Colonic mucosa (tissue), 4 donors: ENCODE measurements at regions not wholly inside any gene's neighbourhood (a gene's known extent, or its start where the extent isn't known, plus 50 kb on each side); places are given as distances from the start of the nearest gene placed in this dataset.
"Not testable (repeated sequence)": the region's sequence is repeated elsewhere in the genome, so short reads cannot be mapped to it uniquely, and the experiment has no call there.

Experiments
- DNase-seq: peaks from one replicate; pipeline ENCODE4 v3.0.0-alpha.2; 2020
- H3K27ac ChIP-seq: fragments of 200-600 bp; one replicate; pipeline ENCODE4 v1.8.0; 2021
- H3K27me3 ChIP-seq: fragments of 200-600 bp; one replicate; pipeline ENCODE4 v1.8.0; 2021
- H3K36me3 ChIP-seq: fragments of 200-600 bp; one replicate; pipeline ENCODE4 v1.8.0; 2021
- H3K4me1 ChIP-seq: fragments of 200-600 bp; one replicate; pipeline ENCODE4 v1.8.0; 2021; ENCODE audit warnings: mild to moderate bottlenecking
- H3K4me3 ChIP-seq: fragments of 200-600 bp; one replicate; pipeline ENCODE4 v1.8.0; 2021
- H3K9ac ChIP-seq, 2 donors: one replicate each; pipeline ENCODE4 v1.7.0; 2013; ENCODE audit warnings: control low read depth in 2 of 2, low read depth in 2 of 2, low read length in 2 of 2
- H3K9me3 ChIP-seq: fragments of 200-600 bp; one replicate; pipeline ENCODE4 v1.8.0; 2021
- CTCF ChIP-seq: fragments of 200-600 bp; IDR thresholded peaks from one replicate; pipeline ENCODE4 v1.8.0; 2022; ENCODE audit warnings: antibody characterized with exemption, mild to moderate bottlenecking
- intact Hi-C: fragments of 100-400 bp; cut with DNase I; formaldehyde crosslinking; loops from one replicate; pipeline ENCODE4 v1.14.1; 2022
- donor health status: healthy.
- donor health status: DM: no; HTN: no; CAD: no.
- donor health status: DM: no; HTN: no; CAD: no.

- no peaks in the 10 kb centered on the region for H3K27me3 ChIP-seq
- no peaks in the 10 kb centered on the region for H3K4me1 ChIP-seq
- no peak overlapping the region for H3K27ac ChIP-seq
- intact Hi-C loops, result no loop called here
- no peaks in the 10 kb centered on the region for H3K36me3 ChIP-seq
- TF ChIP-seq CTCF, result no peak
- no peaks in the 10 kb centered on the region for H3K9me3 ChIP-seq
- DNase-seq, result no peak
- no peak overlapping the region for H3K9ac ChIP-seq
- H3K4me3 ChIP-seq, result no peak overlapping the region
These were observed 1231.5 kb downstream of the JRKL start for GRCh38 chr11:97621282-97621681.

GRCh38 chr11:97622795-97623194 is 1233.0 kb downstream of the JRKL start:
- H3K27ac ChIP-seq, result no peak overlapping the region
- DNase-seq, result no peak
- no peaks in the 10 kb centered on the region for H3K4me1 ChIP-seq
- H3K4me3 ChIP-seq, result no peak overlapping the region
- no peaks in the 10 kb centered on the region for H3K9me3 ChIP-seq
- no peak for TF ChIP-seq CTCF
- H3K9ac ChIP-seq, result no peak overlapping the region
- no peaks in the 10 kb centered on the region for H3K36me3 ChIP-seq
- intact Hi-C loops, result no loop called here
- no peaks in the 10 kb centered on the region for H3K27me3 ChIP-seq

GRCh38 chr11:97636741-97637140 is 1246.9 kb downstream of the JRKL start:
- H3K4me1 ChIP-seq, H3K36me3 ChIP-seq, H3K27me3 ChIP-seq, H3K9ac ChIP-seq, H3K9me3 ChIP-seq, DNase-seq, H3K4me3 ChIP-seq, H3K27ac ChIP-seq, intact Hi-C loops: not testable (repeated sequence)

GRCh38 chr11:97637701-97638100 is 1247.9 kb downstream of the JRKL start:
- no peaks in the 10 kb centered on the region for H3K36me3 ChIP-seq
- DNase-seq, result no peak
- H3K4me3 ChIP-seq, result no peak overlapping the region
- no peak overlapping the region for H3K27ac ChIP-seq
- no peaks in the 10 kb centered on the region for H3K27me3 ChIP-seq
- no peak for TF ChIP-seq CTCF
- no peaks in the 10 kb centered on the region for H3K9me3 ChIP-seq
- intact Hi-C loops, result no loop called here
- no peaks in the 10 kb centered on the region for H3K4me1 ChIP-seq
- no peak overlapping the region for H3K9ac ChIP-seq

- Histone ChIP-seq H3K9ac (no peak overlapping the region), H3K27ac (no peak overlapping the region), H3K9me3 (no peaks in the 10 kb centered on the region), H3K36me3 (no peaks in the 10 kb centered on the region), H3K4me3 (no peak overlapping the region), H3K27me3 (no peaks in the 10 kb centered on the region), H3K4me1 (no peaks in the 10 kb centered on the region)
- TF ChIP-seq CTCF, result no peak
- intact Hi-C loops, result no loop called here
- no peak for DNase-seq
These were observed 1248.9 kb downstream of the JRKL start for GRCh38 chr11:97638641-97639224.

GRCh38 chr11:97641988-97642387 is 1252.2 kb downstream of the JRKL start:
- H3K27ac ChIP-seq, result no peak overlapping the region
- no peak overlapping the region for H3K4me3 ChIP-seq
- intact Hi-C loops, result no loop called here
- no peak for TF ChIP-seq CTCF
- H3K9ac ChIP-seq, result no peak overlapping the region
- no peaks in the 10 kb centered on the region for H3K27me3 ChIP-seq
- no peak for DNase-seq
- H3K4me1 ChIP-seq, result no peaks in the 10 kb centered on the region
- no peaks in the 10 kb centered on the region for H3K9me3 ChIP-seq
- H3K36me3 ChIP-seq, result no peaks in the 10 kb centered on the region
